Transverse colon (tissue), 4 donors: ENCODE measurements at regions not wholly inside any gene's neighbourhood (a gene's known extent, or its start where the extent isn't known, plus 50 kb on each side); places are given as distances from the start of the nearest gene placed in this dataset.
"Not testable (repeated sequence)": the region's sequence is repeated elsewhere in the genome, so short reads cannot be mapped to it uniquely, and the experiment has no call there.

ENCODE experiments used
- DNase-seq: peaks from one replicate; pipeline ENCODE4 v3.0.0-alpha.2; 2019
- H3K27ac ChIP-seq, 4 donors: fragments of 200-600 bp; sonication (generic); 2 replicates each; pipeline ENCODE4 v1.5.1; 2016 to 2018; ENCODE audit warnings: inconsistent platforms in 4 of 4
- H3K27me3 ChIP-seq: fragments of 200-600 bp; sonication (generic); 2 replicates; pipeline ENCODE4 v1.5.1; 2017; ENCODE audit warnings: inconsistent platforms
- H3K36me3 ChIP-seq, 4 donors: fragments of 200-600 bp; sonication (generic); 2 replicates each; pipeline ENCODE4 v1.5.1; 2017 to 2019; ENCODE audit warnings: inconsistent platforms in 4 of 4
- H3K4me1 ChIP-seq, 4 donors: fragments of 200-600 bp; sonication (generic); 2 replicates each; pipeline ENCODE4 v1.5.1; 2017 to 2020; ENCODE audit warnings: inconsistent platforms in 4 of 4
- H3K4me3 ChIP-seq, 4 donors: fragments of 200-600 bp; sonication (generic); 1 replicate in 1 of 4; 2 replicates in 3 of 4; pipeline versions ENCODE4 v1.5.1 to v1.6.1; 2017 to 2019; ENCODE audit warnings: inconsistent platforms in 4 of 4
- H3K9me3 ChIP-seq, 2 donors: fragments of 200-600 bp; sonication (generic); 2 replicates each; pipeline ENCODE4 v1.5.1; 2017 to 2019; ENCODE audit warnings: inconsistent platforms in 2 of 2
- CTCF ChIP-seq, 5 experiments: fragments of 200-600 bp in 3 of 5; fragments of 450-650 bp in 2 of 5; sonication (generic) in 3 of 5; IDR thresholded peaks; 1 replicate in 2 of 5; 2 replicates in 3 of 5; pipeline ENCODE4 v1.5.1; 2016 to 2017; ENCODE audit warnings: antibody characterized with exemption in 5 of 5, inconsistent platforms in 3 of 5, mild to moderate bottlenecking in 2 of 5, moderate library complexity in 1 of 5
- EP300 ChIP-seq: sonication (generic); formaldehyde crosslinking; IDR thresholded peaks from one replicate; pipeline ENCODE4 v1.6.1; 2017; ENCODE audit warnings: antibody characterized with exemption, low read depth
- POLR2A ChIP-seq: fragments of 450-650 bp; IDR thresholded peaks from one replicate; pipeline ENCODE4 v1.6.1; 2016; ENCODE audit warnings: antibody characterized with exemption, mild to moderate bottlenecking, moderate library complexity
- POLR2AphosphoS5 ChIP-seq, 3 donors: sonication (generic); formaldehyde crosslinking; IDR thresholded peaks; one replicate each; pipeline ENCODE4 v1.6.1; 2016; ENCODE audit warnings: antibody characterized with exemption in 3 of 3
- WGBS, 2 donors: methylation state at CpG; one replicate each; pipeline ENCODE4 v1.1.5; 2018; ENCODE audit warnings: low coverage in 1 of 2; 5-methylcytosine and 5-hydroxymethylcytosine counted together
- in situ Hi-C, 4 donors: fragments of 200-750 bp; cut with MboI; loops; one replicate each; pipeline versions ENCODE4 v1.15.0 to v1.15.1; 2017; ENCODE audit warnings: low sequenced_read_pairs in 3 of 4, low pct_ligation_motif_present in 1 of 4, low pct_unique_long_range_greater_than_20kb in 1 of 4
- intact Hi-C: fragments of 100-400 bp; cut with DNase I; formaldehyde crosslinking; loops from one replicate; pipeline ENCODE4 v1.15.1; 2023; ENCODE audit warnings: low total_unique reads

DNA sequence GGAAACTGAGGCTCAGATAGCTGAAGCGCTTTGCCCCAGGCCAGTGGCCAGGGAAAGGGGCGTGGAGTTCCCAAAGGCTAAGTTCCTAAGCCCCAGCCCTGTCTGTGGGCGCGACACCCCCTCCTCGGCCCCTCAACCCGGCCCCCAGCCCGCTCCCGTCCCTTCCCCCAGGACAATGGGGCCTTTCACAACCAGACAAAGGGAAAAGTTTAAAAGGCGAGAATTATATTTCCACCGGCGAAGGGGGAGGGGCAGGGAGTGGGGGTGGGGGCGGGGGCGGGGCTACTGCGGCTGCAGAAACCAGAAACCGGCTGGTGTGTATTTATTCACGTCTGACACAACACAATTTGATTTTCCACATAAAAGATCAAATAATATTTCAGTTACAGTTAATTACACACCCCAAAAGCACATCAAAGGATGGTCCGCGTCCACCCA is 192.1 kb downstream of the MN1 start:
- H3K4me1 ChIP-seq: peaks cover 0 to 5% (median 2%) of the 10 kb centered on the region in 4 donors

DNA sequence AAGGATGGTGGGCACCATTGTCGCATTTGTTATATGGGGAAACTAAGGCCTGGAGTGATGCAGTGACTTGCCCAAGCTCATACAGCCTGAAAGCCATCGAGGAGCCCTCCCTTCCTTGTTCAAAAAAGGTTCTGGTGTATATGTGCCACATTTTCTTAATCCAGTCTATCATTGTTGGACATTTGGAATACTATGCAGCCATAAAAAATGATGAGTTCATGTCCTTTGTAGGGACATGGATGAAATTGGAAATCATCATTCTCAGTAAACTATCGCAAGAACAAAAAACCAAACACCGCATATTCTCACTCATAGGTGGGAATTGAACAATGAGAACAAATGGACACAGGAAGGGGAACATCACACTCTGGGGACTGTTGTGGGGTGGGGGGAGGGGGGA is 191.4 kb downstream of the MN1 start:
- H3K4me1 ChIP-seq, DNase-seq, H3K9me3 ChIP-seq, H3K27ac ChIP-seq, in situ Hi-C loops, H3K36me3 ChIP-seq, intact Hi-C loops, H3K4me3 ChIP-seq: not testable (repeated sequence)
- 71 to 97% methylated on average over 1 to 4 of the region's 4 CpGs for WGBS, 2 donors
- peaks cover 46% of the 10 kb centered on the region for H3K27me3 ChIP-seq

More for the DNA sequence above, 192.1 kb downstream of the MN1 start:
- Histone ChIP-seq H3K36me3 (no peaks in the 10 kb centered on the region), H3K27me3 (peaks cover 40% of the 10 kb centered on the region), H3K27ac (no peak overlapping the region), H3K9me3 (no peaks in the 10 kb centered on the region), H3K4me3 (no peak overlapping the region)
- WGBS, 2 donors: 48 to 49% methylated on average over 11 to 17 of the region's 18 CpGs
- no peak for DNase-seq
- in situ Hi-C loops: no loop called here
- intact Hi-C loops: no loop called here
- TF ChIP-seq EP300 (no peak), POLR2A (no peak), POLR2AphosphoS5 (IDR thresholded peaks at IDR 0.05) (no peak), CTCF (IDR thresholded peaks at IDR 0.05) (no peak)

DNA sequence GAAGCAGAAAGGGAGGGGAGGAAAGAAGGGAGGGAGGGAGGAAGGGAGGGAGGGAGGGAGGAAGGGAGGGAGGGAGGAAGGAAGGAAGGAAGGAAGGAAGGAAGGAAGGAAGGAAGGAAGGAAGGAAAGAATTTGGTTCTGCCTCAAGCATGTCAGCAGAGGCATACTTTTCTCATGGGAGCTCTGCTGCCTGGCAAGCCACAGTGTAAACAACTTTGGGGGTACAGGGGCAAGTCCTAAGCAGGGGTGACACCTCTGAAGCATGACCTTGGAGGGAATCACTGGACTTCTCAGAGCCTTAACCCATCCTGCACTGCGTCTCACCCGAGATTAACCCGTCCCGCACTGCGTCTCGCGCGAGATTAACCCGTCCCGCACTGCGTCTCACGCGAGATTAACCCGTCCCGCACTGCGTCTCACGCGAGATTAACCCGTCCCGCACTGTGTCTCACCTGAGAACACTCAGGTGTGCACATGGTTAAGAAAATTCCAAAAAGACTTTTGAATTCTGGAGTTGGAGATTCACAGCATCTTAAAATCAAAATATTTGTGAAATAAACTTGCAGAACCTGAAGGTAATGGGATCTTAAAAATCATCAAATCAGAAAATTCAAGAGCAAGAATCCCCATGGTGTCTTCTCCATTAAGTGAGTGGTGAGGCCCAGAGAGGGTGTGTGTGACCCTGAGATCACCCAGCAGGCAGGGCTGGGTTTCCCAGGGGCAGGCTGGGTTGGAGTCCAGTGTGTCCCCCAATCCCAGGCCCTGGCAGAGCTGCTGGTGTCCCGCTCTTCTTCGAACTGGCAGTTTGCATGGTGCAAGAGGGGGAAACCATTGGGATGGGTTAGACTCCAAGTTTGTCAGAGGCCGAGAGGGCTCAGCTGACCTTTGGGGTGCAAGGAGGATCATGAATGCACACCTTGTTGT is 190.4 kb downstream of the MN1 start:
- Histone ChIP-seq H3K9me3 (no peaks in the 10 kb centered on the region), H3K27me3 (peaks cover 56% of the 10 kb centered on the region), H3K27ac (no peak overlapping the region), H3K36me3 (no peaks in the 10 kb centered on the region), H3K4me1 (peaks cover 0 to 5% (median 2%) of the 10 kb centered on the region in 4 donors), H3K4me3 (no peak overlapping the region)
- DNase-seq: no peak
- in situ Hi-C loops (no loop called here), intact Hi-C loops (no loop called here)
- 82 to 91% methylated on average over 3 to 23 of the region's 23 CpGs for WGBS, 2 donors
- TF ChIP-seq POLR2A (no peak), CTCF (IDR thresholded peaks at IDR 0.05) (no peak), POLR2AphosphoS5 (IDR thresholded peaks at IDR 0.05) (no peak), EP300 (no peak)

GRCh38 chr22:27612115-27612514 is 189.4 kb downstream of the MN1 start:
- DNase-seq: no peak
- H3K4me1 ChIP-seq: peaks cover 0 to 5% (median 2%) of the 10 kb centered on the region in 4 donors

More at GRCh38 chr22:27612115-27612514, 189.4 kb downstream of the MN1 start:
- Histone ChIP-seq H3K36me3 (no peaks in the 10 kb centered on the region), H3K4me3 (no peak overlapping the region), H3K27ac (no peak overlapping the region), H3K27me3 (peaks cover 56% of the 10 kb centered on the region), H3K9me3 (no peaks in the 10 kb centered on the region)
- TF ChIP-seq POLR2AphosphoS5 (IDR thresholded peaks at IDR 0.05) (no peak), POLR2A (no peak), EP300 (no peak), CTCF (IDR thresholded peaks at IDR 0.05) (no peak)
- in situ Hi-C loops (no loop called here), intact Hi-C loops (no loop called here)
- WGBS, 2 donors: 40 to 59% methylated on average over 1 to 5 of the region's 6 CpGs
